ENCODE measurements at regions not wholly inside any gene's neighbourhood (a gene's known extent, or its start where the extent isn't known, plus 50 kb on each side); places are given as distances from the start of the nearest gene placed in this dataset.

DNA sequence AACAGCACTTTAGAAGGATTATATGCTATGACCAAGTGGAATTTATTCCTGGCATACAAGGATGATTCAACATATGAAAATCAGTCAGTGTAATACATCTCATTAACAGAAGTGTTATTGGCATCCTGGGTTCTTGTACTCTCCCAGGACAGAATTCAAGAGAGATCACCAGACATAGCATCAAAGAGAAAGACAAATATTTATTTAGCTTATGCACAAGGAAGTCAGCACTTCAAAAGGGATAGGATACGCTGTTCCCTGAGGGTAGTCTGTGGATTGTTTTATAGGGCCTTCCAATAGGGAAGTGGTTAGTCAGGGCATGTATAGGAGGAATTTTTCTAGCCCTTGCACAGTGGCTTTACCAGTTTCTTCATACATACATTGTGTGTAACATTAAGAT is 1238.0 kb downstream of the PCDH17 start:
- TF ChIP-seq, protein P1, sequence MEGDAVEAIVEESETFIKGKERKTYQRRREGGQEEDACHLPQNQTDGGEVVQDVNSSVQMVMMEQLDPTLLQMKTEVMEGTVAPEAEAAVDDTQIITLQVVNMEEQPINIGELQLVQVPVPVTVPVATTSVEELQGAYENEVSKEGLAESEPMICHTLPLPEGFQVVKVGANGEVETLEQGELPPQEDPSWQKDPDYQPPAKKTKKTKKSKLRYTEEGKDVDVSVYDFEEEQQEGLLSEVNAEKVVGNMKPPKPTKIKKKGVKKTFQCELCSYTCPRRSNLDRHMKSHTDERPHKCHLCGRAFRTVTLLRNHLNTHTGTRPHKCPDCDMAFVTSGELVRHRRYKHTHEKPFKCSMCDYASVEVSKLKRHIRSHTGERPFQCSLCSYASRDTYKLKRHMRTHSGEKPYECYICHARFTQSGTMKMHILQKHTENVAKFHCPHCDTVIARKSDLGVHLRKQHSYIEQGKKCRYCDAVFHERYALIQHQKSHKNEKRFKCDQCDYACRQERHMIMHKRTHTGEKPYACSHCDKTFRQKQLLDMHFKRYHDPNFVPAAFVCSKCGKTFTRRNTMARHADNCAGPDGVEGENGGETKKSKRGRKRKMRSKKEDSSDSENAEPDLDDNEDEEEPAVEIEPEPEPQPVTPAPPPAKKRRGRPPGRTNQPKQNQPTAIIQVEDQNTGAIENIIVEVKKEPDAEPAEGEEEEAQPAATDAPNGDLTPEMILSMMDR (IDR thresholded peaks at IDR 0.05; ENCODE audit: low read depth, low read length) = no peak

DNA sequence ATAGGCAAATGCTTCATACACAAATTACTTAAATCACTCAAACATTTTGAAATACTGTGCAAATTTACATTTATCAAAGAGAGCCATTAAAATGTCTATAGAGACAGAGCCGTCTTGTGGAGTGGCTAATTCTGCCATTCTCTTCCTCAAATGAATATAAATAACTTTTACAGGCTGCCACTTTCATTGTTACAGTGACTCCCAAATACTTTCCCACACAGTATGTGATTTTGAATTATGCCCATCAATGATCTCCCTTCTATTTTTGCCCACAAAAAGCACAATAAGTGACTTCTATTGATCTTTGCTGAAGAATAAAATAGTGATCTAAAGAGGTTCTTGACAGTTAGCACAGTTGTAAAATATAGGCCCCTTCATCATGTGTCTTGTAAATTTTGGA is 1244.9 kb downstream of the PCDH17 start:
- no peak overlapping the region for H3K4me3 ChIP-seq (replicated peaks in 1 of 2; ENCODE audit: low read depth in 2 of 2, low read length in 2 of 2)
- TF ChIP-seq, protein P1 (IDR thresholded peaks at IDR 0.05; ENCODE audit: low read depth, low read length) = no peak
- DNase-seq (ENCODE audit: low read depth in 2 of 2) = no peak

More for the DNA sequence above, 1238.0 kb downstream of the PCDH17 start:
- no peak for DNase-seq (ENCODE audit: low read depth in 2 of 2)
- no peak overlapping the region for H3K4me3 ChIP-seq (replicated peaks in 1 of 2; ENCODE audit: low read depth in 2 of 2, low read length in 2 of 2)

DNA sequence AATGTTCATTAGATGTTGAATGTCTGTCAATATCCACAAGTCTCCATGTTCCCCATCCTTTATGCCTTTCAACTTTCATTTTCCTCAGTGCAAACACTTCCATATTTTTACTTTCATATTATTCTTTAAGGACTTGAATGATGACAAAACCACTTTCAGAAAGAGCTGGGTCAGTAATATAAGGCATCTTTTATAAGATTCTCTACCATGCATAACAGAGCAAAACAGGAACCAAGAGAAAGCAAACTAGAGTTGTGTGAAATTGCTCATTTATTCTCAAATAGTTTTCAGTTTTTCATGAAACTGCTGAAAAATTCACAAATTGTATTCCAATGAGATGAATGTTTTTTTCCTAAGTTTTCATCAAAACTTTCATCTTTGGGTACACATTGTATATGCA is 1247.6 kb downstream of the PCDH17 start:
- no peak for DNase-seq (ENCODE audit: low read depth in 2 of 2)
- TF ChIP-seq, protein P1 (IDR thresholded peaks at IDR 0.05; ENCODE audit: low read depth, low read length) = no peak
- H3K4me3 ChIP-seq (replicated peaks in 1 of 2; ENCODE audit: low read depth in 2 of 2, low read length in 2 of 2) = no peak overlapping the region

DNA sequence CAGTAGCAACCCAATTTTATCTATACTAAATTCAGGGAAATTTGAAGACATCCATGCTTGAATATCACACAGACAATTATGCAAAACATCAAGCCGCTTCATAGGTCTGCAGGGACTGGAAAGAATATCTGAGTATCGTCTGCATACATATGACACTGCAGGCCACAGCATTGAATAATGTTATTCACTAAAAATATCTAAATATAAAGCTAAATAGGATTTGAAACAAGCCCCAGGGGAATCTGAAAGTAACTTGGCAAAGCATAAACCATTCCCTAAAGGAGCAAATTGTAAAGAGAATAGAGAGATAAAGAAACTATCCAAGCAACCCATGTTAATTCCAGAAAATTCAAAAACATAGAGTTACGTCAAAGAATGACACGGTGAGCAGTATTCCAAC is 1251.0 kb downstream of the PCDH17 start:
- DNase-seq (ENCODE audit: low read depth in 2 of 2) = no peak
- TF ChIP-seq, protein P1 (IDR thresholded peaks at IDR 0.05; ENCODE audit: low read depth, low read length) = no peak
- no peak overlapping the region for H3K4me3 ChIP-seq (replicated peaks in 1 of 2; ENCODE audit: low read depth in 2 of 2, low read length in 2 of 2)

DNA sequence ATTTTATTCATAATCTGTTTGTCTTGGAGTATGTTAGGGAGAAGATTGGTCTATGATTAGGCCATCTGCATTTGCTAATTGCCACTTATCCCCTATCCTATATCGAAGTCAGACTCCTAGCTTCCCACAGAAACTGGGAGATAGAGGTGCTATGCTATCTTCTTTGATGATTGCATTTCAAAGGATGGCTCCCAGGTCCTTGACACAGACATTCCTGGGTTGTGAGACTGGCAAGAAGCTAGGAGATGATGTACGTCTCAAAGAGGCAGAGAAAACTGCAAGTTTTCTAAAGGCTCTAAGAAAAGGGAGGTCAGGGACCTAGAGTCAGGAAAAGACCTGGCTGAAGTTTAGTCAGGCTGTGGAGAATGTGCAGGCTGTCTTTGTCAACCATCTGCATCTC is 1251.9 kb downstream of the PCDH17 start:
- DNase-seq (ENCODE audit: low read depth in 2 of 2) = no peak
- TF ChIP-seq, protein P1 (IDR thresholded peaks at IDR 0.05; ENCODE audit: low read depth, low read length) = no peak
- no peak overlapping the region for H3K4me3 ChIP-seq (replicated peaks in 1 of 2; ENCODE audit: low read depth in 2 of 2, low read length in 2 of 2)

DNA sequence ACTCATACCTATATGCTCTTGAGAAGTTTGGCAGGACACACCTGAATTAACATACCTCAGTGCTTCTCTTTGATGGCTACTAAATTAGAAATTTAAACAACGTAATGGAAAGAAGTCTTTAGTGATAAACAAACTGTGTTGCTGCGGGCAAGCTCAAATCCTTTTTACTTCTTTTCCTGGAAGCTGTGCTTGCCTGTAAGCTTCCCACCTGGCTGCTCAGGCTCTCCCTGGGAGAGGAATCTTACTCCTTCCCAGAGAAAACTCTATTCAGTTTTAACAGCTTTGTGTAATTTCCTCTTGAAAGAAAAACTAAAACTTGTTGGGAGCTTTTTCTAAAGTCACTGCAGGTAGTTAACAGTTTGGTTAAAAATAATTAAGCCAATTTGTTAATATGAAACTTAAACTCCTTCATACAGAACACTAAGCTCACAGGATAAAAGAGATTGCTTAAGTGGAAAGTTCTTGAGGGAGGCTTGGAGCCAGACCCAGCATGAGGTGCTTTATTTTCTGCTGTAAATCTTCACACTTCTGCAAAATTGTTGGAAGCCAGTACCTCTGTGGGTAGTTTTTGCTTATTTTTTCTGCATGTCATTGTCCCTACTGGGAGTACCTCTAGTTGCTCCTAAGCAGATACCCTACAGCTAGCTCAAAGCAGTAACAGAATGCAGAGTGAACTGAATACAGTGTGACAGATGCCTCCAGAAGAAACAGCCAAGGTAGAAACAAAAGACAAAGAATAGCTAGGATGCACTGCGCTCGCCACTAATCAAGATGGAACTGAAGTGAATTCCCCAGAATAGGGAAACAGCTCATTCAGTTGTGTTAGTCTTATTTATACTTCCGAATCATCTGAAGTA is 1253.0 kb downstream of the PCDH17 start:
- DNase-seq (ENCODE audit: low read depth in 2 of 2) = no peak
- no peak overlapping the region for H3K4me3 ChIP-seq (replicated peaks in 1 of 2; ENCODE audit: low read depth in 2 of 2, low read length in 2 of 2)
- TF ChIP-seq, protein P1 (IDR thresholded peaks at IDR 0.05; ENCODE audit: low read depth, low read length) = no peak
